ENCODE measurements at regions not wholly inside any gene's neighbourhood (a gene's known extent, or its start where the extent isn't known, plus 50 kb on each side); places are given as distances from the start of the nearest gene placed in this dataset.
A peak's percentile ranks its signal among the peaks of the same experiment; 100 is the strongest.
"Not testable (repeated sequence)": the region's sequence is repeated elsewhere in the genome, so short reads cannot be mapped to it uniquely, and the experiment has no call there.

DNA sequence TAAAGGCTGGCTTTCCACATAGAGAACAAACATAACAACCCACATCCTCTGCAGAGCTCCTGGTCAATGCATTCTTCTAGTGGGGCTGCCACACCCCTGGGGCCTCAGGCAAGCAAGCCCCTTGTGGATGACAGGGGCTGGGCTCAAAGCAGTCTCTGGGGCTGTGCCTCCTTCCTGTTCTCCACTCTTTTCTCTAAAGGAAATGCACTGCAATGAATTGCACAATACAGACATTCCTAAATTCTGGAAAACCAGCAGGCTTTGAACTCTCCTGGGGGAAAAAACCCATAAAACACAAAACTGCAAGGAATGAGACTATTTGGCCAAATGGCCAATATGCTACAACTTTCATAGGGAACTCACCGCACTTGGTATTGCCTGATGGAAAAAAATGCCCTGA, 293.9 kb upstream of the PLGLB2 start:
- intact Hi-C loops (cut with DNase I); H3K27ac ChIP-seq; H3K36me3 ChIP-seq; H3K4me1 ChIP-seq; H3K27me3 ChIP-seq; H3K4me3 ChIP-seq; H3K9me3 ChIP-seq: not testable (repeated sequence)
- peak in 1 of 2 donors; percentile 80 for DNase-seq (ENCODE audit: extremely low spot score in 2 of 2)

DNA sequence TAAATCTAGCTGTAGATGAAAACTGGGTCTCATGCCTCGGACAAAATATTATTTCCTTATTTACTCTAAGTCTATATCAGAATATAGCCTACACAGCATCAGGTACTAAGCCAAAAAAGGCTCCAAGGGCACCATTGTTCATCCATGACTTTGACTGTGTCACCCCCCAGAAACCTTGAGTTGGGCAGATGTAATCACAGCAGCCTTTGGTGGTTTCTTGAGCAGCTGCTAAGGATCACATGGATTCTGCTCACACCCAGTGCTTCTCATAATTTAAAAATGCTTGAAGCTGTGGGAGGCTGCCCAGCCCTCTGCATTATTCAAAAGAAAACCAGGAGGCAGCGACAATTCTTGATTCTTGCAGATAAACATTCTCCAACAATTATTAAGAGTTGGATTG, 293.5 kb upstream of the PLGLB2 start:
- H3K9me3 ChIP-seq; H3K4me3 ChIP-seq; H3K4me1 ChIP-seq; H3K27me3 ChIP-seq; H3K27ac ChIP-seq; intact Hi-C loops (cut with DNase I); H3K36me3 ChIP-seq: not testable (repeated sequence)
- DNase-seq (ENCODE audit: extremely low spot score in 2 of 2), result peak in 1 of 2 donors; percentile 42

DNA sequence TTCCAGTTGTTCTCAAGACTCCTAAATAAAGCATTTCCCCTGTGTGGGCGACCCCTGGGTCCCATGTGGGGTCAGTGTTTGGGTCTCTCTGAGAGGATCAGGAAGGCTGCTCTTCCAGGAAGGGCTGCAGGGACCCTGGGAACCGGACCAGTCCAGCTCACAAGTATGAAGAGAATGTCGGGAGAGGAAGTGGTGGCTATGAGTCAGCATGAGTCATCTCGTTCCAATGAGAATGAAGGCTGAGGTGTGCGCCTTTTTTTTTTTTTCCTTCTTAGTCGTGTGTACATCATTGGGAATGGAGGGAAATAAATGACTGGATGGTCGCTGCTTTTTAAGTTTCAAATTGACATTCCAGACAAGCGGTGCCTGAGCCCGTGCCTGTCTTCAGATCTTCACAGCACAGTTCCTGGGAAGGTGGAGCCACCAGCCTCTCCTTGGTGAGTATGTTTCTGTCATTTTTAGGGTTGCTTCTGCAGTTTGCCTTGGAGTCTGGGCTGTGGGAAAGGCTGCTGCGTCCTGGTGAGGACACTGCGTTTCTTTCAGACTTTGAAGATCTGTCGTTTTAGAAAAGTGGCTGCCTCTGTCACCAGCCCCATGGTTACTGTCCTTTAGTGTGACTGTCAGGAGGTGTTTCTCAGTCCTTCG, 292.6 kb upstream of the PLGLB2 start:
- Histone ChIP-seq H3K27ac (peak overlapping the region; percentile 53), H3K4me3 (peak overlapping the region; percentile 22 to 33)
- H3K27me3 ChIP-seq; DNase-seq (ENCODE audit: extremely low spot score in 2 of 2); H3K4me1 ChIP-seq; H3K36me3 ChIP-seq; intact Hi-C loops (cut with DNase I); H3K9me3 ChIP-seq: not testable (repeated sequence)

DNA sequence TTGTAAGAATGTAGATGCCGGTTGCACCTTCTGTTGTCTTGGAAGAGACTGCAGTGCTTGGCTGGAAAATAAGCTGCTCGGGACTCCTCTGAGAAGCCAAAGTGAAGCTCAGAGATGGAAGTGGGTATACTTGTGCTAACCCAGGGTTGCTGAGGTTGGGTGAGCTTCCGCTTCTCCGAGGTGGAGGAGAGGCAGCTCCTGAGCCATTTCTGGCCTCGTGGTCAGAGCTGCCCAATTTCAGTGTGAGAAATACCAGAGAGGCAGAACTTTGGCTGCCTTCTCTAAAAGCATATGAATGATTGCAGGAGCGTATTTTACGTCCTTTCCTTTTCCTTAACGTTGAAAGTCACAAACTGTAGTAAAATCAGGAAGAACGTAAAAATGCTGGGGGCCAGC, 292.0 kb upstream of the PLGLB2 start:
- H3K9me3 ChIP-seq; H3K36me3 ChIP-seq; H3K27me3 ChIP-seq; H3K4me1 ChIP-seq; DNase-seq (ENCODE audit: extremely low spot score in 2 of 2); intact Hi-C loops (cut with DNase I): not testable (repeated sequence)
- H3K4me3 ChIP-seq, result peak overlapping the region; percentile 22 to 33
- peak overlapping the region; percentile 53 for H3K27ac ChIP-seq

DNA sequence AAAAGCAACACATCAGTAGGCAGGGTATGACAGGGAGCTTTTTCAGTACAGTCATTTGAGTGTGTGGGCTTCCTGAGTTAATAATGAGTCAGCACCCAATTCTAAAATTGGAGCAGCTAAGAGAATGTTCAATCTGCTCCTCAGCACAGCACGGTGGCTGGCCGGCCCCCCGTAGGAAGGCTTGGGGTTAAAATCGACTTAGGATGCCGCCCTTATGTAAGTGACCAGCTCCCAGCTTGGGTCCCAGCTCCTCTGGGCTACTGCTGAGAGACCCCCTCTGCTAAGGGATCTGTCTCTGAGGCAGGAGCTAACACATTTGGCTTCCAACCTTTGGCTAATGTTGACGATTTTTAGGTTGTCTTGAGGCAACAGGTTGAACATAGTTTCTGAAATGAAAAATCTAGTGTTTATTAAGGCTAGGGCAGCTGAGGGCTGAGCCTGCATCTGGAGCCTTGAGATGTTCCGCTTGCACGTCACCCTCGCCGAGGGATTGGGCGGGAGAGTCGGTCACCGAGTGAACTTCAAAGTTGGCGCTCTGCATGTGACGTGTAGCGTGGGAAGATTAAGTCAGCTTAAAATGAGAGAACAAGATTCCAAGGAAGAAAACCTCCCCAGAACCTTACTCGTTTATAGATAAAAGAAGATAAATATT, 291.3 kb upstream of the PLGLB2 start:
- H3K4me1 ChIP-seq; H3K27me3 ChIP-seq; H3K36me3 ChIP-seq; H3K27ac ChIP-seq; H3K9me3 ChIP-seq; intact Hi-C loops (cut with DNase I): not testable (repeated sequence)
- peak in 1 of 2 donors; percentile 75 for DNase-seq (ENCODE audit: extremely low spot score in 2 of 2)
- peak overlapping the region in 1 of 2 donors; percentile 33 for H3K4me3 ChIP-seq

DNA sequence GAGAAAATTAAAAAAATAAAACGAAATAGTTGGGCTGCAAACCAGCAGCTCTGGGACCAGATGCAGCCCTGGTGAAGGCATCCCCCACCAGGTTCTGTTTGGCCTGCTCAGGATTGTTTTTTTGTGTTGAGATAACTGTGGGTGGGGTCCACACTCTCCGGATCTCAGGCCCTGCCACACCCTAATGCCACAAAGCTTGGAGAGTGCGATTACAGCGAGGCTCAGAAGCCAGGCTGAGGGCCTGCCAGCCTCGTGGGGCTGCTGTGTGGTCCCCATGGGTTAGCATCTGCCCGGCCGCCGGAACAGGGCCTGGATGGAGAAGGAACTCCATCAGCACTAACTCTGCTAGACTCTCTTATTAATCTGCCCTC, 290.8 kb upstream of the PLGLB2 start:
- H3K36me3 ChIP-seq; H3K4me1 ChIP-seq; H3K9me3 ChIP-seq; H3K4me3 ChIP-seq; intact Hi-C loops (cut with DNase I); H3K27ac ChIP-seq; H3K27me3 ChIP-seq; DNase-seq (ENCODE audit: extremely low spot score in 2 of 2): not testable (repeated sequence)

DNA sequence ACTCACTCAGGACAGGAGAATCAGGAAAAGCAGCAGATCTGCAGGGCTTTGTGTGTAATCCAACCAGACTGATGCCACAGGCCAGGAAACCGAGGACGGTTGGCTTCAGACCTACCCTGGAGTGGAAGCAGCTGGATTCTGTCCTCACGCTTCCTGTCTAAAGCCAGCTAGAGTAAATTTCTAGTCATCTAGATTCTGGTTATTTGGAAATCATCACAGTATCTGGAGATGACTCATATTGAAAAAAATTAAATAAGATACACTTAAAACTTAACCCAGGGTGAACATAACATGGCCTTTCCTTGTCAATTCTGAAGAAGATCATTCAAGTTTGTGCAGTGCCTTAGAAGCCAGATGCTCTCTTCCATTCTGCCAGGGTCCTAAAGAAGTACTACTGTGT, 288.9 kb upstream of the PLGLB2 start:
- H3K36me3 ChIP-seq; H3K4me1 ChIP-seq; H3K27ac ChIP-seq; intact Hi-C loops (cut with DNase I); H3K27me3 ChIP-seq; DNase-seq (ENCODE audit: extremely low spot score in 2 of 2); H3K9me3 ChIP-seq; H3K4me3 ChIP-seq: not testable (repeated sequence)

DNA sequence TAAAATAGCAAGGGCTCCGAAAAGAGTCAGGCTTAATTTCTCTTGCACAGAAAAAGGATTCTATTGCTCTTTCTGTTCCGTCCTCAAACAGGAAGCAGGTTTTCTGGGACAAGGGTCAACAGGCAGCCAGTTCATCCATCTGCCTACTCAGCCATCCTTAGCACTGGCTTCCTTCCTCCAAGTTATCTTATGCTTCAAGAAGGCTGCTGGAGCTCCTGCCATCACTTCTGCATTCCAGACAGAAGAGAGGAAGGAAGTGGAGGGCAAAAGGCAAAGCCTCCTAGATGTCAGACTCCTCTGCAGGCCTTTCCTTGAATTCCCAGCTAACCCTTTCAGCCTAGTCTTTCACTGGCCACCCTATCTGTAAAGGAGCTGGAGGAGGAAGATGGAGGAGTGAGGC, 287.8 kb upstream of the PLGLB2 start:
- peak in 1 of 2 donors; percentile 16 for DNase-seq (ENCODE audit: extremely low spot score in 2 of 2)
- H3K4me1 ChIP-seq; H3K27me3 ChIP-seq; H3K4me3 ChIP-seq; H3K36me3 ChIP-seq; intact Hi-C loops (cut with DNase I); H3K27ac ChIP-seq; H3K9me3 ChIP-seq: not testable (repeated sequence)

GRCh38 chr2:87460662-87461061, 287.2 kb upstream of the PLGLB2 start:
- H3K9me3 ChIP-seq; DNase-seq (ENCODE audit: extremely low spot score in 2 of 2); H3K27ac ChIP-seq; H3K27me3 ChIP-seq; H3K4me1 ChIP-seq; H3K4me3 ChIP-seq; intact Hi-C loops (cut with DNase I); H3K36me3 ChIP-seq: not testable (repeated sequence)

- H3K9me3 ChIP-seq; H3K4me3 ChIP-seq; intact Hi-C loops (cut with DNase I); H3K27me3 ChIP-seq; H3K36me3 ChIP-seq; H3K4me1 ChIP-seq; H3K27ac ChIP-seq; DNase-seq (ENCODE audit: extremely low spot score in 2 of 2): not testable (repeated sequence)
Measured at GRCh38 chr2:87461671-87462070, 286.2 kb upstream of the PLGLB2 start.

GRCh38 chr2:87464219-87464618, 283.7 kb upstream of the PLGLB2 start:
- intact Hi-C loops (cut with DNase I), result not testable (repeated sequence)

DNA sequence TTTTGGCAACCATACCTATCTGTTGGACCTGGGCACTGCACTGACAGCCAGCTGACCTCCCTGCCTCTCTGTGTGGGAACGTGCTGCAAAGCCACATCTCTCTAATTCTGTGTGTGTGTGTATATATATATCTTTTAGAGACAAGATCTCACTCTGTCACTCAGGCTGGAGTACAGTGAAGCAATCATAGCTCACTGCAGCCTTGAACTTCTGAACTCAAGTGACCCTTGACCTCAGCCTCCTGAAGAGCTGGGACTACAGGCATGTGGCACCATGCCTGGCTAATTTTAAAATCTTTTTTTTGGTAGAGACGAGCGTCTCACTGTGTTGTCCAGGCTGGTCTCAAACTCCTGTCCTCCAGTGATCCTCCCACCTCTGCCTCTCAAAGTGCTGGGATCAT, 282.2 kb upstream of the PLGLB2 start:
- H3K9me3 ChIP-seq; H3K27me3 ChIP-seq; H3K4me1 ChIP-seq; H3K27ac ChIP-seq; DNase-seq (ENCODE audit: extremely low spot score in 2 of 2); H3K36me3 ChIP-seq; H3K4me3 ChIP-seq; intact Hi-C loops (cut with DNase I): not testable (repeated sequence)

More at GRCh38 chr2:87464219-87464618, 283.7 kb upstream of the PLGLB2 start:
- H3K4me1 ChIP-seq, H3K4me3 ChIP-seq, H3K9me3 ChIP-seq, H3K36me3 ChIP-seq, H3K27ac ChIP-seq, H3K27me3 ChIP-seq: not testable (repeated sequence)
- peak in 1 of 2 donors; percentile 65 for DNase-seq (ENCODE audit: extremely low spot score in 2 of 2)

DNA sequence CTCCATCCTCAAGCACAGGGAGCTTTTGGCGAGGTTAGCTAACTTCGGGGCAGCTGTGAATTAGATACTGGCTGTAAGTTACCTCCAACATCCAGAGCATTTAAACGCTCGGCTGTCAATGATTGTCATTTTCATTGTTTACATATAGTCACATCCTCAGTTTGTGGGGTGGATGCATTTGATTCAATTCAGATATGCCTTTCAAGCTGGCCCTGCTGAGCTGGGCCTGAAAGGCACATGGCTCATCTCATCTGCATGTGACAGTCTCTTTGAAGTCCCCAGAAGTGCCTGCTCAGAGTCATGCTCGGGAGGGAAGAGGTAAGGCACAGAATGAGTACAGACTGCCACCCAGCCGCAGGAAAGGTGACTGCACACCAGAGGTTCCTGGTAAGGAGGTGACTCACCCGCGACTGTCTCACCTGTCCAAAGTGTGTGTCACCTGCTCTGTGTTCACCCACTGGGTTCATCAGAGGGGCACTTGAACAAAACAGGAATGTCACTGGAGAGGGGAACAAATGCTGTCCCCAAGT, 281.2 kb upstream of the PLGLB2 start:
- H3K27me3 ChIP-seq; H3K27ac ChIP-seq; H3K4me1 ChIP-seq; intact Hi-C loops (cut with DNase I); H3K4me3 ChIP-seq; H3K9me3 ChIP-seq; H3K36me3 ChIP-seq: not testable (repeated sequence)
- DNase-seq (ENCODE audit: extremely low spot score in 2 of 2), result peak in 1 of 2 donors; percentile 44

GRCh38 chr2:87468429-87468981, 279.4 kb upstream of the PLGLB2 start:
- H3K36me3 ChIP-seq; H3K9me3 ChIP-seq; H3K4me3 ChIP-seq; H3K27ac ChIP-seq; intact Hi-C loops (cut with DNase I); H3K27me3 ChIP-seq; H3K4me1 ChIP-seq: not testable (repeated sequence)
- peak in 1 of 2 donors; percentile 54 for DNase-seq (ENCODE audit: extremely low spot score in 2 of 2)
